ENCODE measurements at regions not wholly inside any gene's neighbourhood (a gene's known extent, or its start where the extent isn't known, plus 50 kb on each side); places are given as distances from the start of the nearest gene placed in this dataset.

- DNase-seq: no peak
These were observed 1312.0 kb upstream of the WWC1 start for GRCh38 chr5:166979307-166979895.

- no peak for DNase-seq
These were observed 1310.8 kb upstream of the WWC1 start for GRCh38 chr5:166980666-166981065.

- DNase-seq: no peak
These were observed 1309.2 kb upstream of the WWC1 start for GRCh38 chr5:166982226-166982625.

- DNase-seq: no peak
These were observed 1299.8 kb upstream of the WWC1 start for GRCh38 chr5:166991601-166992000.

GRCh38 chr5:166992108-166992507 is 1299.3 kb upstream of the WWC1 start:
- DNase-seq: no peak

- DNase-seq: no peak
These were observed 1298.3 kb upstream of the WWC1 start for GRCh38 chr5:166992874-166993722.

- DNase-seq: no peak
These were observed 1297.2 kb upstream of the WWC1 start for GRCh38 chr5:166994226-166994625.

GRCh38 chr5:167001246-167001645 is 1290.2 kb upstream of the WWC1 start:
- DNase-seq: no peak

- no peak for DNase-seq
These were observed 1282.7 kb upstream of the WWC1 start for GRCh38 chr5:167008705-167009104.

GRCh38 chr5:167011196-167011595 is 1280.2 kb upstream of the WWC1 start:
- no peak for DNase-seq

GRCh38 chr5:167012123-167013034 is 1279.1 kb upstream of the WWC1 start:
- DNase-seq: no peak

- no peak for DNase-seq
These were observed 1276.9 kb upstream of the WWC1 start for GRCh38 chr5:167014401-167015056.

GRCh38 chr5:167020418-167020817 is 1271.0 kb upstream of the WWC1 start:
- no peak for DNase-seq

GRCh38 chr5:167029488-167029887 is 1262.0 kb upstream of the WWC1 start:
- DNase-seq: no peak

- no peak for DNase-seq
These were observed 1260.8 kb upstream of the WWC1 start for GRCh38 chr5:167030500-167031120.

GRCh38 chr5:167036585-167036984 is 1254.9 kb upstream of the WWC1 start:
- no peak for DNase-seq

GRCh38 chr5:167049043-167049663 is 1242.3 kb upstream of the WWC1 start:
- peak; percentile 47 to 53 for DNase-seq

GRCh38 chr5:167049771-167050567 is 1241.5 kb upstream of the WWC1 start:
- no peak for DNase-seq

- no peak for DNase-seq
These were observed 1240.7 kb upstream of the WWC1 start for GRCh38 chr5:167050568-167051401.

GRCh38 chr5:167051402-167051768 is 1240.1 kb upstream of the WWC1 start:
- DNase-seq: no peak
